ENCODE measurements at regions not wholly inside any gene's neighbourhood (a gene's known extent, or its start where the extent isn't known, plus 50 kb on each side); places are given as distances from the start of the nearest gene placed in this dataset.

DNA sequence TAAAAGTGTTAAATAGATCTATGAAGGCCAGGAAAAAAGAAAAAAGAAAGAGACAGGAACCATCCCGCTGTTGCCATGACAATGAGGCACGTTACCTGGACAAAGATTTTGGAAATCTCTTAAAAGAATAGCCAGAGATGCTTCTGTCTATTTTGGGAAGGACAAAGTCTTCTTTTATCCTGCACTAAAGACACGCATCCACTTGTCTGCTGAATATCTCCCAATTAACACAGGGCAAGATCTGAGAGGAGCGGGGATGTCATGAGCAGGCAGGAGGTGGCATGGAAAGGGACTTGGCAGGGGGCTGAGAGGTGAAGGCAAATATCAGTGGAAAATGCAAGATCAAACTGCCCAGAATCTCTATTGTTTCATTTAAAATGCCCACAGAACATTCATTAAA lies 153.8 kb upstream of the BLID start:
- FAIRE-seq, result no peak

DNA sequence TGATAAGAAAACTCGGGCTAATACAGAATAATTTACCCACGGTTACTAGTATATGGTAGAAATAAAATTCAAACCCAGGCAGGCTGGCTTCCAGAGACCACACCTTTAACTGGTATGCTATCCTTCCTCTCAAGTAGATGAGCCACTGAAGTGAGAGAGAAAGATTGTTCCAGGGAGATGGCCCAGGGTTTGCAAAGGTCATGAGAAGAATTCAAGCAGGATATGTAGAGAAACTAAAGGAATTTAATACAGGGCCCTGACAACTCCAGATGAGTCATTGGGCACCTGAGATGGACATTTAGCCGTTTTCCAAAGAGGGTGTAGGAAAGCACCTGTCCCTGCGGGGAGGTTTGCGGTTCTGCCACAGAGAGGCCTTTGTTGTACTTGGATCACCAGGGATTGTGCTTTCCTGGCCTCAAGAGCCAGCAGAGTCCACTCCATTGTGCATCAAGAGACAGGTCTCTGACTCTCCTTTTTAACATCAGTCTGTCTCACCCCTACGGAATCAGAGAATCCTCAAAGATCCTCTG lies 152.7 kb upstream of the BLID start:
- FAIRE-seq, result no peak

DNA sequence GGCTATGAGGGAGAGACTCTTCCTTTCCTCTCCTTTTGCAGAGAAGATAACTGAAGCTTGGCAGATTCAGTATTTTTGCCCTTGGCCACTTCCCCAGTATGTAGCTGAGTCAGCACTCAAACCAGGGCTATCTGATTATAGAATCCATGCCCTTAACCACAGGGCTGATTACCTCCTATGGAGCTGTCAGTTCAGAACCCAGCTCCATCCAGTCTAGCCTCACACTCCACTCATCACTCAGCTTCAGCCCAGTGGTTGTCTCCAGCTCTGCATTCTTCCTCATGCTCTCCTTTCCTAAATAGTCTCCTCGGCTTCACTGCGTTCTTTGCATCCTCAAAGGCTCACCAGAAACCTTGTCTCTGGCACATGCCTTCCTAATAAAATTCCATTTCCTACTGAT lies 151.6 kb upstream of the BLID start:
- FAIRE-seq, result no peak

DNA sequence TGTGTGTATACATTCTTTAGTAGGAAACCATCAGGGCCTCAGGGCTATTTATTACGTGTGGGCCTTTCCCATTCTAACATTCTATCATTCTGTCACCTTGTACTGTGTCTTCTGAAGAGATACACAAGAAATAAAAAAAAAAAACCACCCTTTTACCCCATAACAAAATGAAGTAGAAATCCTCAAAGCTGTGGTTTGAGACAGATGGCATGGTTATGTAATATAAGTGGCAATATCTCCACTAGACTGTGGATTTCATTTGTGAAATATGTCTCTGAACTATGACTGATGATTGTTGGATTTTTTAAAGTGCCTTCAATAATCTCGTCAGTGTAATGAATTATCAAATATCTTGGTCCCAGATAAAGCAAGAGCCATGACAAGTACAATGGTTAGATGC lies 150.0 kb upstream of the BLID start:
- FAIRE-seq, result no peak

DNA sequence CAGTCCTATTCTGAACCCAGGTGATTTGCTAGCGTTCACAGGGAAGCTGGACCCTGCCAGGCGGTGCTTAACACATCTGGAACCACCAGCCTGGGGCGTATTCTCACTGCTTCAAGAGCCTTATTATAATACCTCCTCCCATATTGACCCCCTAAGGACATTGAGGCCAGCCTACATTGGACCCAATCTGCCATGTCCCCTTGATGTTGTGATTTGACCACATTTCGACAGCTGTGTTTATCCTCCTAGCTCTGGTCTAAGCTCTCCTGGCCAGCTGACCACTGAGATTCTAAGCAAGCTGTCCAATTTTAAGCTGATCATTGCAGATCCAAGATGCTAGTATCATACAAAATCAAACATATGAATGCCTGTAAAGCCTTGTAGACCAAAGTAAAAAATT lies 148.1 kb upstream of the BLID start:
- FAIRE-seq, result no peak

DNA sequence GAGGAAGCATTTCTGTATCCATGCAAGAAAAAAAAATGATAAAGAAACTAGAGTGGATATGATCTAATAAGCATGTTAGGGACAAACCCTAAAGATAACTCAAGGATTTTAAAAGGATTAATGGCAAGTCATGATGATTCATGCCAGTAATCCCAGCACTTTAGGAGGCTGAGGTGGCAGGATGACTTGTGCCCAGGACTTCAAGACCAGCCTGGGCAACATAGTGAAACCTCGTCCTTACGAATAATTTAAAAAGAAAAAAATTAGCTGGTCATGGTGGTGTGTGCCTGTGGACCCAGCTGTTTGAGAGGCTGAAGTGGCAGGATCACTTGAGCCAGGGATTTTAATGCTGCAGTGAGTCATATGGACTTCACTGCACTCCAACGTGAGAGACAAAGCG lies 145.5 kb upstream of the BLID start:
- no peak for FAIRE-seq

DNA sequence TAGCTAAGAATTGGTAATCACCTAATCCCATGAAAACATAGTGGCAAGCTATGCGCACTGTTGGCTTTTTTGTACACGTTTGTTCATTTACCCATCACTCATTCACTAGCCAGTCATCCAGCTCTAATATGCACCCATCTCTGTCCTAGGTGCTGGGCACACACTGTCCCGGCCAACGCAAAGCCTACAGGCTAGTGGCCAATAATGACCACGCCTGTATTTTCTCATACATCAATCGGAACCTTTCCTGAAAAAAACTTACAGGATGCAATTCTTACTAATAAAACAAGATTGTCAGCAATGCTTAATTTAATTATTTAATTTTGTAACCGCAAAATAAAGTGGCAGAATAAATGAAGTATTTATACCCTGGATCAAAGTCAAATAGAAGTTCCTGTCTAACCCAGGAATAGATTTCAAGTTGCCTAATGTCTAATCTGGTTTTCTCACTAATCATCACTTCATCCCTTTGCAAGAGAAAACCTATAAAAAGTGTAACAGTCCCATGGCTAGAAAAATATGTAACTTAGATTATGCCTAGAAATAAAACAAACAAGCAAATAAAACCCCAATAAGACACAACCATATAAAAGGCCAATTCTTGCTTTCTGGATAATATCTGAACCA lies 143.3 kb upstream of the BLID start:
- no peak for FAIRE-seq

DNA sequence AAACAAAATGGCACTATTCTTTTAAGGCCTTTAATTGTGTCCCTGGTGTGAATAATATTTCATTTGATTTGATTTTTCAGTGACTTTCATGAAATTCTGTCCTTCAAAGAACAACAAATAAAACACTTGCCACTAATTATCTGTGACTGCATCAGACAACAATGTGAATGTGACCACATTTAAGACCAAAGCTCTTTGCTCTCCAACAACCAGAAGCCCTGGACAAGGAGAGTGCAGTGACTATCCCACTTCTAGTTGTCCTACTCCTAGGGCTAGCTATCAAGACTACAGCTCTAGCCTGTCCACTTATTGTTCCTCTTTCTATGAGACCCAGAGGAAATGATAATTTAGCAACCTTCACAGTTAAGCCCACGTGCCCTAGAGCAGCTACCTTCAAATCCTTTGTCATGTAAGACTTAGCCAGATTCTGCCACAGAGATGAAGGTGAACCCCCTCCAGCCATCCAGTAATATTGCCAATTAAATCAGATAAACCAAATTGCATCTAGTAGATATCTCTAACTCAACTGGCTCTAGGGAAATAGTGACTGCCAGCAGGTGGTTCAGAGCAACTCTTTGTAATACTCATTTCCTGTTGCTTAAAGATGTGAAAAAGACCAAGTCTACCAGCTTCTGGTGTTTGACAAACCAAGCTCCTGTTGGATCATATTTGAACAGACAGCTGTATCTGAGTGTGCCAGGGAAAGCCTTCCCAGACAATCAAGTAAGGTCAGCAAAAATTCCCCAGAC lies 142.6 kb upstream of the BLID start:
- FAIRE-seq, result no peak

DNA sequence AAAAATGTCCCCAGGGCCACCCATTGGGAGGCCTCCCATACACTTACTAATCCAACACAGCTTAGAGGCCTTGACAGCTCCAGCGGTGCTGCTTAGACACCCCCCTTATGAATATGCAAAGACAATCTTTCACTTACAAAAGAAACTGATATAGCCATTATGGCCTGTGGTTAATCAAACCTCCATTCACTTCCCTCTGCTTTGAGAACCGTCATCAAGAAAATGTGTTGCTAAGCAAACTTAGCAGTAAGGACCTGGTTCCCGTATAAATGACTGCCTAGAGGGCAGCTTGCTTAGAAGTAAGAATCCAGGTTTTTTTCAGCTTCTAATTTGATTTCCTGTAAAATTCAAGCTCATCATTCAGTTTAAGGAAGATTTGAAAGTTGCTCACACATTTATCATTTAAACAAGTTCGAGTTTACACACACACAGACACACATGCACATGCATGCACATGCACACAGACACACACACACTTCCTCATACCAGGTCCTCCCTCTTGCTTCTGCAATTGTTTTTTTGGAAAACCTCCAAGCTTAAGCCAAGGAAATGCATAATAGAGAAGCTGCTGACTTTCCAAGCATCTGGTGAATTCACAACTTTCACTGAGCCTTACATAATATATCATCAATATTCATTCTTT lies 137.7 kb upstream of the BLID start:
- no peak for FAIRE-seq

DNA sequence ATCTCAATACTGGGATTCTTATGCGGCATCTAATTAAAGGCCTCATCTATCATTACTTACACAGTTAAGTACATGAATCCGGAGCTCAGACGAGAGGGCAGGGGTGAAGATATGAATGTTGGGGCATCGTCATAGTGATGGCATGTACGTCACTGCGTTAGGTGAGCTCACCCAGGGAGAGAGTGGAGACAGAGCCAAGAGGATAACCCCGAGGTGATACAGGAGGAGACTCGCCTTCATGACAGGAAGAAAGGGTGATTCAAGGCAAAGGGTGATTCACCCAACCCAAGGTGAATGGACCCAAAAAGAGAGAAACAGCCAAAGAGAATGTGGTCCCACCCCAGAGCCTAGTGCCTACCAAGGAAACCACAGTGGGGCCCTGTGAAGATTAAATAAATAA lies 132.9 kb upstream of the BLID start:
- FAIRE-seq, result no peak

DNA sequence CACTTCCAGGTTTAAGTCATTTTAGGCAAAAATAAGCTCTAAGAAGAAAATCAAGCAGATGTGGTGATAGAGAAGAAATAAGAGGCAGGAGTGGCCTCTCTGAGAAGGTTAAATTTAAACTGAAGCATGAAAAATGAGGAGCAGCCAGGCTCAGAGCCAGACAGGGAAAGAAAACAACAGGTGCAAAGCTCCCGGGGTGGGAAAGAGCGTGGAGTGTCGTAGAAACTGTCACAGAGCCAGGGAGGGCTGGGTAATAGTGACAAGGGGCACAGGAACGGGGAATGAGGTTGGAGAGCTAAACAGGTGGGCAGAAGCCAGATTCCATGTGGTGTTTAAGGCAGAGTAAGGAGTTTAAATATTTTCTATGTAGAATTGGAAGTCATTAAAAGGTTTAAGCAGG lies 132.1 kb upstream of the BLID start:
- no peak for FAIRE-seq

DNA sequence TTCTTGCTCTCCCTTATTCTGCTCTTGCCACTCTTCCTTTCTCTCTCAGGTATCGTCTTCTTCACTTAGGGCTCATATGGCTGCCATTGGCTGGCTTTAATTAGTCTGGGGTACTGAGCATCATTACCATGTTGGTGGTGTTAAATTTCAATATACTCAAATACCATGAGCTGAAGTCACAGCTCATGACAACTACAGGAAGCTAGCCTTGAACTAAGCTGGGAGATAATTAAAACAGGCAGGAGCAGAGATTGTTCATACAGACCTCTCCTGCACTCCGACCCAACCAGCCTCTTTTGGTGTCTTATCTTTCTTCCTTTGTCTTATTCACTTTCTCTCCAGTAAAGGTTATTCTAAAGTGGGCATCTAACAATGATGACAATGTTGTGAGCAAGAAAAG lies 130.9 kb upstream of the BLID start:
- no peak for FAIRE-seq

DNA sequence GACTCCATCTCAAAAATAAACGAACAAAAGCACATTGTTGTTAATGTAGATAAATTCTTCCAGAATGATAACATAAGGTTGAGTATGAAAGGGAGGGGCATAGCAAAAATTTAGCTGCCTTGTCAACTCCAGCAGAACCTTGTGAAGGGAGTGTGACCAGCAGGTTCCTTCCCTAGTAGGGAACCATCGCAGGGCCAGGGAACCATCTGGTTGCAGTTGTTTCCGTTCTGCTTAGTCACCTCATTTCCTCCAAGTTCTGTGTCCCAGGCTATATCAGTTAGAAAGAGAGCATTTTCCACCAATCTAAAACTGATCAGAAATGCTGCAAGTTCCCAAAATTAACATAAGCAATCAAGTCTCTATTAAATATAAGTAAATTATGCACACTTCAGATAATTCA lies 126.7 kb upstream of the BLID start:
- no peak for FAIRE-seq

DNA sequence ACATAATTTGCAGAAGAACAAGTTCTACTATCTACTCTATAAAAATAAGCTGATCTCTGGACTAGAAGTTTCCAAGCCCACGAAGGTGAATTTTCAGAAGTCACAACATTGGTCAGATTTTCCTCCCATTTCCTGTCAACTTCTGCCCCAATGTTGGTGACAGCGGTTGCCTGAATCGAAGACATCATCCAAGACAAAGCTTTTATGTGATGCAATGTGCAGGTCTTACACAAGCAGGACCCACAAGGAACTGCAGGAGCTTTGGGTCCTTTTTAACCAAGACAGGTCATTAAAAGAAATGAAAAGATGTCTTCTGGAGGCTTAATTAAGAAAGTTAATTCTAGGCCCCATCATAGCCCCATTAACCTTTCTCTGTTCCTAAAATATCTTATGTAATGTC lies 125.6 kb upstream of the BLID start:
- FAIRE-seq, result no peak

DNA sequence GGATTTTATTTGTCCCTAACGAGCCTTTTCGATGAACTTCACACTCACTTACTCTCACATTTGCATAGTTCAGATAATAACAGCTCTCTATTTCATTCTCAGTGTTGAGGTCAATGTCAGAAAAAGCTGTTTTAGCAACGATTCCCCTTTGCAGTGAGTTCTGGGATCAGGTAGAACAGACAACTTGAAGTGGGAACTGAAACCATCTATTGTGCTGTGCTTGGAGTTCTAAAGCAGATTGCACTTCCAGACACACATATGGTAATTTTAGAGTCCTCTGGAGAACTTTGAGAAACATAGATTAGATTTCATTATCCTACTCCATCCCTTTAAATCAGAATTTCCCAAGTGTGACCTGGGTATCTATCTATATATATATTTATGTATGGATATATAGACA lies 124.6 kb upstream of the BLID start:
- FAIRE-seq, result no peak

DNA sequence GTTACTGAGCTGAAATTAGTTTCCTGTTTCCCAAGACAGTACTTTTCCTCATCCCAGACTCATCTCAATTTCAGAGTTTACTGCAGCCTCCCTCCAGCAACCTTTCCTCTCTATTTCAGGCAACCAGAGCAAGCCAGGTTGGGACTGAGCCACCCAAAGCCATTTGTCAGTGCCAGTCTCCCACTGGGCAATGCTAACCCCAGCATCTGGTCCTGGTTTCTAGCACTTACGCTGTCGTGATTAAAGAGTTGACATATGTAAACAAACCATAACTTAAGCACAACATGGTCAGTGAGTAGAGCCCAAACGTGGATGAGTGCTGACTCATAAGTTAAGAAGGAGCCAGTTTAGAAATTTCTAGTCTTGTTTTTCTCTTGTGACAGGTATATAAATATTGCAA lies 119.6 kb upstream of the BLID start:
- no peak for FAIRE-seq

DNA sequence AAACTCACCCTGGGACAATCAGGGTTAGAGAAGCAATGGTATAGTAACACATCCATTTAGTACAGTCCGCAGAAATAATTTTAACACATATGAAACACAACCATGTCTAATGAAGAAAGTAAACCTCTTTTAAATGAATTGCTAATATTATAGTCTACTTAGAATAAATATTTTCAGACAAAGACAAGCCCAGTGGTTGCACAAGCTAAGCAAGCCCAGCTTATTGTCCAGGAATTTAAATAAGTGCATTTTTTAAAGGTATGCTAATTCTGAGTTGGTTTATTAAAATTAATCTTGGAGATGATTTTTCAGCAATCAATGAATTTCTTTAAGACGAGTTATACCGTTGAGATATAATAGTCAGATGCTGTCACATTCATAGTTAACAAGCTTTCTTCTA lies 118.8 kb upstream of the BLID start:
- FAIRE-seq, result no peak

DNA sequence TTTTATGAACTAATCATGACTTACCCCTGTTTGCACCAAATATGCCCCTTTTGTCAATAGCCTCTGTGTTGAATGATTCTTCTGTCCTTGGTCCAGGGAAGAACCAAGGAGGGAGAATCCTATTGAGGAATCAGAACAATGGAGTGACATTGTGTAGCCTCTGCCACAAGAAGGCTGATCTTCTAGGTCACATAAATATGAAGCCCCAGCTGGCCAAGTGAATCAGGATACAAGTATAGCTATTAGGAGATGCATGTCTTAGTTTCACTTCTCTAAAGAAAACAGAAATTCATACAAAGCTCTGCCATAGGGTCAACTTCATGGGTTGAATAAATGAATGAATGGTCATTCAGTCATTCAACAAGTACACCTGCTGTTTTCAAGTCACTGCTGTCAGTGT lies 118.2 kb upstream of the BLID start:
- no peak for FAIRE-seq

DNA sequence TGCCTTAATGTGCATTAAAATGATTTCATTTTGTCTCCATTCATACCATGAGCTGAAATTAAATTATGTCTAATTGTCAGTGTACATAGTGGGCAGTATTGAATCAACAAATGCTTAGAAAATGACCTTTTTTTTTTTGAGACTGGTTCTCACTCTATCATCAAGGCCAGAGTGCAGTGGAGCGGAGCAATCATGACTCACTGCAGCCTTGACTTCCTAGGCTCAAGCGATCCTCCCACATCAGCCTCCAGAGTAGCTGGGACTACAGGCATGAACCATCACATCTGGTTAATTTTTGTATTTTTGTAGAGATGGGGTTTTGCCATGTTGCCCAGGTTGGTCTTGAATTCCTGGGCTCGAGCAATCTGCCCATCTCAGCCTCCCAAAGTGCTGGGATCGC lies 117.0 kb upstream of the BLID start:
- FAIRE-seq, result no peak

DNA sequence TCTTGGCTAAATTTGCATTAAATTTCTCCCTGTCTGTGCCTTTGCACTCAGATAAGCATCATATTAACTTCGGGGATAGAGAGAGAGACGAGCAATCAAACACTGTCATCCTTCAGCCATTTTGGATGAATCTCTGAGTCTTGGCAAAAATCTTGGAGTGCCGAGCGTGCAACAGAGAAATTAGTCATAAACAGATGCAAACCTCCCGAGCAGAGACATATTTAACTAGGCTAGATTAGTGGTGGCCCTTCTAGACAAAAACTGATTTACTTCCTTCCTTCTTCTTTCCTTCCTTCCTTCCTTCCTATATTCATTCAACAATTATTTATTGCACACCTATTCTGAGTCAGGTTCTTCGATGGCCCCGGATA lies 114.4 kb upstream of the BLID start:
- FAIRE-seq, result no peak

DNA sequence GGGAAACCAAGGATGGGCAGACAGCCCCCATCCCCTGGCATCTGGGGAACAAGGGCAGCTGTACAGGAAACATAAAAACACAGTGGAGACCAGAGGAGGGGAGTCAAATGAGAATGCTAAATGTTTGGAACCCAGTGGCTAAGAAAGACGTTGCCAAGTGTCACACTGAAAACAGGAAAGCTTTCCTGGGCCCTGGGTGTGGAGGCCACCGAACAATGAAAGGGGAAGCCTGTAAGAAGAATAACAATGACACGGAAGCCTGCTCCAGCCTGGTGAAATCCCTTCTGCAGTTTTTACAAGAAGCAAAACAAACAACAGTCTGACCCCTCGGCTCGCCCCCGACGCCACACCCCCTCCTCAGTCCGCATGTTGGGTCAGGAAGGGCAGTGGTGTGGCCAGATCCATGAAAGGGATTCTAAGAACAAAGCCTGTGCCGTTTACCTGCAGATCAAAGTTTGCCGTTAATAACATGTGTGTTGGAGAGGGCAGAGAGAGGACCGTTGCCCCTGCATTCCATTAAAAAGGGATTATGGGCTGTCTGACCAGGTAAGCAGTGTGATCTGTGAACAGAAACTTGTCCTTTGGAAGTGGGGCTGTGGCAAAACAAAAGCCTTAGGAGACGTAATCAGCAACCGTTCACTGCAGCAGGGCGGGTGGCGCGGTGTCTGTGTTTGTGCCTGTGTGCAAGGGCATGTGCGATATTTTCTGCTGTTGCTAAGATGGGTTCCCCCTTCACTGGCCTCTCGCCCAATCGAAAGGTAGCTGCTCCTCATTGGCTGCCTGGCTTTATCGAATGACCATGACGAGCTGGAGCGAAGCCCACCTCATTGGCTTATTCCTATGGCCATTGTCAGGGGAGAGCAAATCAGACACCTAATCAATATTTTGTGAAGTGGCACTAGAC lies 113.7 kb upstream of the BLID start:
- no peak for FAIRE-seq

DNA sequence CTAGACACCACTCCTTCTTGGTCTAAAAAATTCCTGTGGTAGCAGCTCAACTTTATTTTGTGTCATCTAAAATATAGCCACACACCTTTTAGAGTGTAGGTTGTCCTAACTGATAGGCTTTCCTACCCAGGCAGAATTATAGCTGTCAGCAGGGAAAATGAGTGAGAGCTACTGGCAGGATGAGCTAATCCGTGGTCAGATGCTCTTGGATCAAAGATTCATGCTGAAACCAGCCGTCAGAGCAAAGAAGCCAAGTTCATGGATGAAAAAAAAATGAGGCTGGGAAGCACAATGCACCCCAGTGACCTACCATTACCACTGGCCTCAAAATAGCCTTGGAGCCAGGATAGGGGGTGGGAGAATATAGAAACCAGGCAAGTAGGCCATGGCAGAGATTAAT lies 113.1 kb upstream of the BLID start:
- no peak for FAIRE-seq

DNA sequence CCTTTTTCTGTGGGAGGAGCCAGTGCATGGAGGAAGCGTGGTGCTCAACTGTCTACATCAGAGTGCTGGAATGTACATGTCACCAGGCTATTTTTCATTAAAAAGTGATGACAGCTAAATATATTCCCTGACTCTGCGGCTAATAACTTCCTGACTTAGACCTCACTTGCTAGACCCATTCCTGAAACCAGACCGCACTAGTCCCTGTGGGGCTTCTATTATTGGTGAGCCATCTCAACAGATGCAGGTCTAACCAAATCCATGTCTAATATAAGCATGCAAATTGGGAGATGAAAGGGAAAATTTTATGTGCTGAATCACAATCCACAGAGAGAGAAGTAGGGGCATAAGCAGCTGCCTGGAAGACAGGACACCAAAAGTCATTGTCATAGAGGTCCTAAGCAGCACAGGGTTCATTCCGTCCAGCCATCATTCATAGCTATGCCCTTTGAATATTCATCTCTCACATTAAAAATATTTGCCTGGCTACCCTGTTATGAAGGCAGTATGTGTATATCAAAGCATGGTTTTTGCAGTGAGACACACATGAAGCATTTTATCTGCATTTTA lies 110.9 kb upstream of the BLID start:
- no peak for FAIRE-seq
